Tibial nerve (tissue), 4 donors: ENCODE measurements at regions not wholly inside any gene's neighbourhood (a gene's known extent, or its start where the extent isn't known, plus 50 kb on each side); places are given as distances from the start of the nearest gene placed in this dataset.

ENCODE experiments used
- EP300 ChIP-seq, 2 donors: sonication (generic); formaldehyde crosslinking; IDR thresholded peaks; one replicate each; pipeline ENCODE4 v1.6.1; 2017; ENCODE audit warnings: antibody characterized with exemption in 2 of 2, mild to moderate bottlenecking in 1 of 2
- POLR2A ChIP-seq, 2 donors: fragments of 450-650 bp; IDR thresholded peaks; one replicate each; pipeline ENCODE4 v1.6.1; 2017; ENCODE audit warnings: antibody characterized with exemption in 2 of 2, mild to moderate bottlenecking in 2 of 2, moderate library complexity in 2 of 2
- TF ChIP-seq, protein P1 (sequence below), 5 experiments: fragments of 200-600 bp in 3 of 5; fragments of 450-650 bp in 2 of 5; sonication (generic) in 3 of 5; IDR thresholded peaks; one replicate each; pipeline ENCODE4 v1.5.1; 2016 to 2019; ENCODE audit warnings: antibody characterized with exemption in 5 of 5, mild to moderate bottlenecking in 3 of 5, moderate library complexity in 2 of 5

DNA sequence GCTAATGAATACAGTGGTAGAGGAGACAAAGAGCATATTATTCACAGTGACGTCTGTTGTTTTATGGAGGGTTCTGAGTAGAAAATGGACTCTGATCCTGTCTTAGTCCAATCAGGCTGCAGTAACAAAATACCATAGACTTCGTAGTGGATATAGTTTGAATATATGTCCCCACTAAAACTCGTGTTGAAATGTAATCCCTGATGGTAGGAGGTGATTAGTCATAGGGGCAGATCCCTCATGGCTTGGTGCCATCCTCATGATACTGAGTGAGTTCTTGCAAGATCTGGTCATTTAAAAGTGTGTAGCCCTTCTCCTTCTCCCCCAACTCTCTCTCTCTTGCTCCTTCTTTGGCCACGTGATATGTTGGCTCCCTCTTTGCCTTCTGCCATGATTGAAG, 82.5 kb downstream of the CD83 start:
- TF ChIP-seq, protein P1, sequence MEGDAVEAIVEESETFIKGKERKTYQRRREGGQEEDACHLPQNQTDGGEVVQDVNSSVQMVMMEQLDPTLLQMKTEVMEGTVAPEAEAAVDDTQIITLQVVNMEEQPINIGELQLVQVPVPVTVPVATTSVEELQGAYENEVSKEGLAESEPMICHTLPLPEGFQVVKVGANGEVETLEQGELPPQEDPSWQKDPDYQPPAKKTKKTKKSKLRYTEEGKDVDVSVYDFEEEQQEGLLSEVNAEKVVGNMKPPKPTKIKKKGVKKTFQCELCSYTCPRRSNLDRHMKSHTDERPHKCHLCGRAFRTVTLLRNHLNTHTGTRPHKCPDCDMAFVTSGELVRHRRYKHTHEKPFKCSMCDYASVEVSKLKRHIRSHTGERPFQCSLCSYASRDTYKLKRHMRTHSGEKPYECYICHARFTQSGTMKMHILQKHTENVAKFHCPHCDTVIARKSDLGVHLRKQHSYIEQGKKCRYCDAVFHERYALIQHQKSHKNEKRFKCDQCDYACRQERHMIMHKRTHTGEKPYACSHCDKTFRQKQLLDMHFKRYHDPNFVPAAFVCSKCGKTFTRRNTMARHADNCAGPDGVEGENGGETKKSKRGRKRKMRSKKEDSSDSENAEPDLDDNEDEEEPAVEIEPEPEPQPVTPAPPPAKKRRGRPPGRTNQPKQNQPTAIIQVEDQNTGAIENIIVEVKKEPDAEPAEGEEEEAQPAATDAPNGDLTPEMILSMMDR (IDR thresholded peaks at IDR 0.05), result no peak
- no peak for TF ChIP-seq EP300 (IDR thresholded peaks at IDR 0.05)
- TF ChIP-seq POLR2A (IDR thresholded peaks at IDR 0.05), result no peak
